Right atrium auricular region (tissue), 2 donors: ENCODE measurements at regions not wholly inside any gene's neighbourhood (a gene's known extent, or its start where the extent isn't known, plus 50 kb on each side); places are given as distances from the start of the nearest gene placed in this dataset.

Experiments used
- DNase-seq: peaks from one replicate; pipeline ENCODE4 v3.0.0-alpha.2; 2019; ENCODE audit warnings: low spot score
- H3K27ac ChIP-seq, 2 donors: fragments of 200-600 bp; sonication (generic); 1 replicate in 1 of 2; 2 replicates in 1 of 2; pipeline ENCODE4 v1.5.1; 2016 to 2019
- H3K27me3 ChIP-seq, 2 donors: fragments of 200-600 bp; sonication (generic); one replicate each; pipeline versions ENCODE4 v1.5.1 to v1.6.0; 2017 to 2019
- H3K36me3 ChIP-seq: fragments of 200-600 bp; sonication (generic); one replicate; pipeline ENCODE4 v1.5.1; 2016
- H3K4me1 ChIP-seq, 2 donors: fragments of 200-600 bp; sonication (generic); one replicate each; pipeline versions ENCODE4 v1.5.1 to v1.6.0; 2017 to 2019
- H3K4me3 ChIP-seq, 2 donors: fragments of 200-600 bp; sonication (generic); 1 replicate in 1 of 2; 2 replicates in 1 of 2; pipeline ENCODE4 v1.5.1; 2017 to 2019; ENCODE audit warnings: mild to moderate bottlenecking in 1 of 2, moderate library complexity in 1 of 2
- H3K9me3 ChIP-seq, 2 donors: fragments of 200-600 bp; sonication (generic); one replicate each; pipeline ENCODE4 v1.5.1; 2019
- CTCF ChIP-seq, 2 donors: fragments of 200-600 bp; sonication (generic); IDR thresholded peaks; one replicate each; pipeline ENCODE4 v1.5.1; 2019; ENCODE audit warnings: antibody characterized with exemption in 2 of 2

GRCh38 chr6:159107451-159108260 is 61.5 kb upstream of the FNDC1 start:
- no peak for DNase-seq
- Histone ChIP-seq H3K36me3 (no peaks in the 10 kb centered on the region), H3K4me3 (peak overlapping the region in 1 of 2 donors; percentile 24), H3K27me3 (no peaks in the 10 kb centered on the region), H3K9me3 (no peaks in the 10 kb centered on the region), H3K27ac (no peak overlapping the region), H3K4me1 (no peaks in the 10 kb centered on the region)
- no peak for TF ChIP-seq CTCF (IDR thresholded peaks at IDR 0.05)

GRCh38 chr6:159106627-159107241 is 61.9 kb upstream of the TAGAP start:
- peak overlapping the region in 1 of 2 donors; percentile 24 for H3K4me3 ChIP-seq
- H3K4me1 ChIP-seq = no peaks in the 10 kb centered on the region
- no peak for TF ChIP-seq CTCF (IDR thresholded peaks at IDR 0.05)
- H3K36me3 ChIP-seq = no peaks in the 10 kb centered on the region
- no peak overlapping the region for H3K27ac ChIP-seq
- H3K27me3 ChIP-seq = no peaks in the 10 kb centered on the region
- DNase-seq = peak; percentile 63
- no peaks in the 10 kb centered on the region for H3K9me3 ChIP-seq

- Histone ChIP-seq H3K27ac (no peak overlapping the region), H3K27me3 (no peaks in the 10 kb centered on the region), H3K4me1 (no peaks in the 10 kb centered on the region), H3K36me3 (no peaks in the 10 kb centered on the region), H3K4me3 (no peak overlapping the region), H3K9me3 (no peaks in the 10 kb centered on the region)
- no peak for TF ChIP-seq CTCF (IDR thresholded peaks at IDR 0.05)
- peak; percentile 18 for DNase-seq
Observed at GRCh38 chr6:159105716-159106115, 60.9 kb upstream of the TAGAP start.

- Histone ChIP-seq H3K4me3 (no peak overlapping the region), H3K9me3 (no peaks in the 10 kb centered on the region), H3K27ac (no peak overlapping the region), H3K36me3 (no peaks in the 10 kb centered on the region), H3K27me3 (no peaks in the 10 kb centered on the region), H3K4me1 (no peaks in the 10 kb centered on the region)
- peak; percentile 36 for DNase-seq
- no peak for TF ChIP-seq CTCF (IDR thresholded peaks at IDR 0.05)
Observed at GRCh38 chr6:159104931-159105330, 60.1 kb upstream of the TAGAP start.

GRCh38 chr6:159104163-159104925 is 59.6 kb upstream of the TAGAP start:
- TF ChIP-seq CTCF (IDR thresholded peaks at IDR 0.05) = peak; percentile 68 to 90
- H3K9me3 ChIP-seq = no peaks in the 10 kb centered on the region
- H3K4me1 ChIP-seq = no peaks in the 10 kb centered on the region

More at GRCh38 chr6:159104163-159104925, 59.6 kb upstream of the TAGAP start:
- Histone ChIP-seq H3K27ac (no peak overlapping the region), H3K4me3 (no peak overlapping the region), H3K27me3 (no peaks in the 10 kb centered on the region), H3K36me3 (no peaks in the 10 kb centered on the region)
- DNase-seq = peak; percentile 60
